ENCODE measurements at regions not wholly inside any gene's neighbourhood (a gene's known extent, or its start where the extent isn't known, plus 50 kb on each side); places are given as distances from the start of the nearest gene placed in this dataset.

DNA sequence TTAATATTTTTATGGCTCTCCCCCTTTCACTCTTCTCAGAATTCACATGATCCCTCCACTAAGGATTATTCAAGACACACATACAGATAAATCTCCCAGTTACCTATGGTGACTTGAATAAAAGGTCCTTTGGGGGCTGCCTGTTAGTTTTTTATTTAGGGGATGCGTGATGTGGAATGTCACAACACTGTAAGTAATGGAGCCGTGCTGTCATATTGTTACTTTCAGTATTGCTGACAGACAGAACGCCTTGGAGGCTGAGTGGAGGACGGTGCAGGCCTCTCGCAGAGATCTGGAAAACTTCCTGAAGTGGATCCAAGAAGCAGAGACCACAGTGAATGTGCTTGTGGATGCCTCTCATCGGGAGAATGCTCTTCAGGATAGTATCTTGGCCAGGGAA, 291.7 kb downstream of the UTRN start:
- DNase-seq (ENCODE audit: low read depth, low spot score): no peak

DNA sequence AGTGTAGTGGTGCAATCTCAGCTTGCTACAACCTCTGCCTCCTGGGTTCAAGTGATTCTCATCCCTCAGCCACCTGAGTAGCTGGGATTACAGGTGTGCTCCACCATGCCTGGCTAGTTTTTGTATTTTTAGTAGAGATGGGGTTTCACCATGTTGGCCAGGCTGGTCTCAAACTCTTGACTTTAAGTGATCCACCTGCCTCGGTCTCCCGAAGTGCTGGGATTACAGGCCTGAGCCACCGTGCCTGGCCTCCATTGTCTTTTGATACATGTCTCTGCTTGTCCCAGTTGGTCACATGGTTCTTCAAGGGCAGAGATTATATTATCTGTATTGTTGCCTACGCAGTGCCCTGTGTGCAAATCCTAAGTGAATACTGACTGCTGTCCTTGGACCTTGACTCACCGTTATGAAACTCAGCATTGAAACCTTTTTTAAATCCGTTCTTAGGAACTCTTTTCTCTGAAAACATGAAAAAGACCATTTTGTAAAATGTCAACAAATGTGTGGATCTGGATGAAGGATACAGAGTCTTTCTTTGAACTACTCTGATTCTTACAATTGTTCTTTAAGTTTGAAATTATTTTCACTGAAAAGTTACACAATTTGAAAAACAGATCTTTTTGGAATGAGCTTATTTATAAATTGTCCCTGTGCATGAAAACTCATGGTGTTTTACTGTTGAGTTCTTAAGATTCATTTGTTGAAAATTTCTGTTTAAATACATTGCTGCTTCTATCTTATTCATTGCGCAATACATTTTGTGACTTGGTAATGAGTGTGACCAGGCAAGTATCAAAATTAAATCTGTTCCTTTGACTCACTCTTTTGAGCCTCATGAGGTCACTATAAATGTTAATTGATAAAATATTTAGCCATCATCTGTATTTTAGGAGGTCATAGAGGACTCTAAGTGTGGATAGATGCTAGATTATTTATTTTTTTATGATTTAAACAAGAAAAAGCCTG, 293.5 kb downstream of the UTRN start:
- no peak for DNase-seq (ENCODE audit: low read depth, low spot score)

DNA sequence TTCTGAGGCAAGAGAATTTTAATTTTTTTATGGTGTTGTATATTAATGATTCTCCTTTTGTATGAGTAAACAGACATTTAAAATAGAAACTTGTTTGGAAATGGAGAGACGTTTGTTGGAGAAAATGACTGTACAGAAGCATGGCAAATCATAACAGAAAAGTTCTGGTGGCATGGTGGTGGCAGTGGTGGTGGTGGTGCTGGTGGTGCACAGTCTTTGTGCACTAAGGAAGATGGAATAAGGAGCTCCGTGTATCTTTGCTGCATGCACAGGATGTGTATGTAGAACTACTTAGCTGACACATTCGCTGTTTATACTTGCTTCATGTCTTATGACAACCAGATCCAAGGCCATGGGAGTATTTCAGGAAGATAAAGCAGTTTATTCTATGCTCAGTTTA, 294.9 kb downstream of the UTRN start:
- DNase-seq (ENCODE audit: low read depth, low spot score): no peak

DNA sequence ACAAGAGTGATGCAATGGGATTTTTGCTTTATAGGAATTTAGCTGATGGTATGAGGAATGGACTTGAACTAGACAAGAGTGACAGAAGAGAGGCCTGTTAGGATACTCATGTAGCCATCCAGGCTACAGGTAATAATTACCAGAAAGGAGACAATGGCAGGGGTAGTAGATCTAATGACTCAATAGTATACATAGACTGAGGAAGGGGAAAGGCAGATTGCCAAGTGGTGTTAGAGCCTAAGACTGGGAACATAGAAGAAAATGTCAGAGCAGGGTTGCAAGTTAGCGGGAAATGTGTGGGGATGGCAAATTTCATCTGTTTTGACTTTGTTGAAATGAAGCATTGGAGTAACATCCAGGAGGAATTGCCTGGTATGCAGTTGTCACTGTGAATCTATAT, 295.6 kb downstream of the UTRN start:
- no peak for DNase-seq (ENCODE audit: low read depth, low spot score)

DNA sequence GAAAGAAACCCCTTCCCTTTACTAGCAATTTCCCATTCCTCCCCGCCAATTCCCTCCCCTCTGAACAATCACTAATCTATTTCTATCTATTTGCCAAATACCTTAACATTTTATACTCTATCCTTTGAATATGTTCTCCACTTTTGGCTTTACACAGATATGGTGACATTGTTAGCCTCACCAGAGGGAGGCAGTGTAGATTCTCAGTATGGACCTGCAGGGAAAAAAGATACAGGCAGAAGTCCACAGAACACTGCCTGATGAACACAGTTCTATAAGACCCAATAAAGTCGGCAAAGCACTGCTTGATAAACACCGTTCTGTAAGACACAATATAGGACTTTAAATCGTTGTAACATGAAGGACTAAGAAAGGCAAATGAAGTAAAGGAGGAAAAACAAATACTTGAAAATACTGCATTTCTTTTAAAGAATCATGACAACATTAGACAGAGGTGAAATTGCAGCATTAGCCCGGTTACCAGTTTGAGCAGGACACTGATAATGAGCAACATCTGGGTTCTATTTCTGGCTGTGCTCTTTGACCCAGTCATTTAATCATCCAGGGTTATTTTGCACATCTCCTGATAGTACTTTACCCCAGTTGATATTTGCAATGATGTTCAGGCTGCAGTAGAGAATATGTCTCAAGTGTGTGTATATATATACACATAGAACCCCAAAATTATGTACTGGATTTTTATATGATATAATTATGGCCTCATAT, 296.8 kb downstream of the UTRN start:
- DNase-seq (ENCODE audit: low read depth, low spot score): no peak

DNA sequence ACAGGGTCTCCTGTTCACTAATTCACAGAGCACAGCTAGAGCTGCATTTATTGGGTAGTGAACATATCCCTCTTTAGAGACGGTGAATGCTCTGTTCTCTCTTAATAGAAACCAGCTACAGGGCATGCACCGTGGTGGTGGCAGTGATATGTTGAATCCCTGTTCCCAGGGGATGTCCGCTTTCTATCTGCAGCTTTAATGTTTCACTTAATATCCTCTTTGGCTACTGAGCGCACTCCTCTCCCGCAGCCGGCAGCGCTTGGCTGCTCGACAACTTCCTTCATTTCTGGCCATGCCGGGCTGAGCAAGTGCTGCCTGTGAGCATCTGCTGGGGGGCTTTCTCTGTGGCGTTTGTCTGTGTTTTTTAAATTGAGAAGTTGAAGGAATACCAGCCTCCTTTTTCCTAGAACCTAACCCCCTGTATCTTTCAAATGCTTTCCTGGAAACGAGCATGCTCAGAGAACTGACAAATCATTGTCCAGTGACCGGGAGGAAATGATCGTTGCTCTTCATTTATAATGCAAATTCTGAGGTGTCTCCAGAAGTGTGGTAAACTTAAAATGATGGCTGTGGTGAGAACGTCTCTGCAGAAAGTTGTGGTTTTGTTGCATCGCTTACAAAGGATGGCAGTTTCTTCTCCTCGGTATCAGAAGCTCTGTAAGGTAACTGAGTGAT, 297.9 kb downstream of the UTRN start:
- no peak for DNase-seq (ENCODE audit: low read depth, low spot score)

DNA sequence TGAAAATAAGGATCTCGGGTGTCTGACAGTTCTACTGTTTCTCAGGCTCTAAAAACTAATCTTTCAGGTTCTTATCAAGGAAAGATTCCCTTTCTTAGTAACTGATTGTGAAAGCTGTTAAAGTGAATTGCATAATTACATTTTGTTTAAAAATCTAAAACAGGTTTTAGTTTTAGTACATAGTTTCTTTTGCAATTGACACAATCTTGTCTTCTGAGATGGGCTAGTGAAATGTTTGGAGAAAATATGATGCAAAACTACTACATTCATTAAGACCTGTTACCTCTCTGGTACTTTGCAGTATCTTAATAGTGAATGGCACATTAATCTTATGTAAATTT, 298.4 kb downstream of the UTRN start:
- no peak for DNase-seq (ENCODE audit: low read depth, low spot score)

DNA sequence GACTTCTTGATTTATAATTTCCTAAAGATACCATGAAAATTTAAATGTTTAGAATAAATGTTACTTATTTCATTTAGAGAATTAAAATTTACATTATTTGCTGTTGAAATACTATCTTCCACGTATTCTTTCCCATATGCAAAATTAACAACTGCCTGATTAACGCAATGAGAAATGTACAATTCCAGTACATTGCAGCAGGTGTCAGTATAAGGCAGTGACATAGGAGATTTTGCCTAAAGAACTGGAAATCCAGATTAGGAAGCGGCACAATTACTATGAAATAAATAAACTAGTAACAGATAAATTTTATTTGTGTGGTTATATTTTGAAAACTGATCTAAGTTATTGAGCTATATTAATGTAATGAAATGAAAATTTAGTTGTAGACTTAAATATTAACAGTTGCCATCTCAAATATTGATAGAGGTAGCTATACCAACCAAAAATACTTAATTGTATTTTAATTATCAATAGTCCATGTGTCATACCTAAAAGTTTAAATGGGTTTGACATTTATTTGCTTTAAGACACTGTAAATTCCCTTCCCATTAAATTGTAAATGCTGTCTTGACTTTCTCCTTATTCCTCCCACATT, 300.2 kb downstream of the UTRN start:
- no peak for DNase-seq (ENCODE audit: low read depth, low spot score)

DNA sequence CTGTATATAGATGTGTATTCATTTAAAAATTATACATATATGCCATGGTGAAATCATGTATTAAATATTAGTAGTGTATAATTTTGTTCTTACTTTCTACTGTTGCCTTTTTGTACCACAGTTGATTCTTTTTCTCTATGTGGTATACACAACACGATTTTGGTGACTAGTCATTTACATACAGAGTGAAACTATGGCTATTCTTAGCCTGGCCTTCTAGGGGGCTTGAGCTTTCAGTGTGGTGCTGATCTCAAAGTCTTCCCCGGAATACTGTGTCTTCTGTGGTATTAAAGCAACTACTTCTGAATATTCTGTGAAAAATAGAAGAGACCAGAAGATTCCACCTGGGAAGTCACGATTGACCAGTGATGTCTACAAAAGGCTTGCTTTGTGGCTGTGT, 301.9 kb downstream of the UTRN start:
- DNase-seq (ENCODE audit: low read depth, low spot score): no peak

DNA sequence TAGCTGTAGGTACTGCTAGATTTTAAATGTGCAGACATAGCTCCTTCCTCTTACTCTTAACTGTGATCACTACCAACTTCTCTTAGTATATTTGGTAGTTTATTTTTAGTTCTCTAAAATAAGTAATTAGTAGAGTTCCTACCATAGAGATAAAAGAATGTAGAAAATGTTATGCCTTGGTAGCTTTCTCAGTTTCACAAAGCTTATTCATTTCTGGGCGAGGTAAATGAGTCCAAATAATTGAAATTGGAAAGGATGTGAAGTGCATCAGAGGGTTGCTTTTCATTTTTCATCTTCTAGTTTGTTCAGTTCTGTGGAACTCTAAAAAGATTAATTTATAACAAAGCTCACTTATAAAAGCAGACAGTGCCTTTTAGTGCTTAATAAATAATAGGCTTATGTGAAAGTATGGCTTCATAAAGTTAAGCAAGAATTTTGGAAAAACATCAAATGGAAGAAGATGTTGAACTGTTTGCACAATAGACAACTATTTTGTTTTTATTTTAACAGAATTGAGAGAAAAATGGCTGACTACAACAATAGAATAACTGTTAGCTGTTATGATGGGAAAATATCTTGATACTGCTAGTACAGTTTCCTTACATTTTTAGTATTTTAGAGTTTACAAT, 303.7 kb downstream of the UTRN start:
- DNase-seq (ENCODE audit: low read depth, low spot score): no peak

DNA sequence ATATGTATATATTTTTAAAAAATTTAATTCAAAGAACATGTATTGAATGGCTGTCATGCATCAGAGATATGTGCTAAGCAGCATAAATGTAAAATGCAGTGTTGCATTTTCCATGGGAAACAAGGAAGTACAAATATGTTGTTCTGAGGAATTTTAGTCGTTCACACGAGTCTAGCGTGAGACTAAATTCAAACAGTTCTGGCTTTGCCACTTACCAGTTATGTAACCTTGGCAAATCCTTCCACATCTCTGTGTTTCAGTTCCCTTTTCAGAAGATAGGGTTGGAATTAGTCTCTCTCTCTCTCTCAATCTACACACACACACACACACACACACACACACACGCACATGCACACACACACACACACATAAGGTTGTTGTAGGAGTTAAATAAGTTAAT, 305.4 kb downstream of the UTRN start:
- no peak for DNase-seq (ENCODE audit: low read depth, low spot score)

DNA sequence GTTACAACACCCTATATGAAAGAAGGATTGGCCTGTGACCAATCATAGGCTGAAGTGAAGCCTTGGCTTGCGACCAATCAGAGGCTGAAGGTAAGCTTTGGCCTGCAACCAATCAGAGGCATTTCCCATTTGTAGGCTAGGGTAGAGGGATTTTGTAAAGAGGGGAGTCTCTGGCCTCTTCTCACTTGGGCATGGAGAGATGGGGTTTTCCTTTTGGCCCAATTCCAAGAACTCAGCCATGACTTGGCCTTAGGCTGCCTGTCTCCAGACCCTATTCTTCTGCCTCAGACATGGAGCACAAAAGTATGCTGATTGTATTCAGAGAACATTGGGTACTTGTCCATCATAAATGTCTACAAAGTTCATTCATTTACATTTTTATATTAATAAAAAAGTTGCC, 308.3 kb downstream of the UTRN start:
- no peak for DNase-seq (ENCODE audit: low read depth, low spot score)

DNA sequence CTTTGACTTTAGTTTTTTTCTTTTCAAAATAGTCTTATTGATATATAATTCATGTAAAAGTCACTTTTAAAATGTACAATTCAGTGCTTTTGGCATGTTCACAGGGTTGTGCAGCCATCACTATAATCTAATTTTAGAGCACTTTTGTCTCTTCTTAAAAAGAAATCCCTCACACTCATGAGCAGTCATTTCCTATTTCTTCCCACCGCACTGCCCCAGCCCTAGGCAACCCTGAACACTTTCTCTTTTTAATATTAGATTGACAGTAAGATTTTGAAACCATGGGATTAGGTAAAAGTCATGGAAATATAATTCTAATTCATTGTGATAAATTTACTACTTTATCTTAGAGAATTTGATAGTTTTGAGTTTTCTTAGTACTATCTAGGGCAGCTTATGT, 309.4 kb downstream of the UTRN start:
- no peak for DNase-seq (ENCODE audit: low read depth, low spot score)

DNA sequence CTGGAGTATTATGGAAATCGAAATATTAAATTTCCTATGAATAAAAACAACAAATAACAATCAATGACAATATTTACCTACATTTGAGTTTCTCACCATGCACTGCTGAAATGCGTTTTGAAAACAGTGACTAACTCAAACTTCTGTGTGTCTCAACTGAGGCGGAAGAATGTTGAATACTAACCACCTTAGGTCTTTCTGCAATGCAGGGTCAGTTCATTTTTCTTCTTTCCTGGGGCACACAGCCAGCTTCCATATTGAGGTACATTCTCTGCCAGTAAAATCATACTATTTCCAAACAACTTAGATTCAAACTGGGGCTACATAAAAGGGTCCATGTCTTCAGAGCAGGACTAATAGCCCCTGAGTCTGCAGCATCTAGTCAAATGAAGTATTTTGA, 310.1 kb downstream of the UTRN start:
- DNase-seq (ENCODE audit: low read depth, low spot score): no peak

DNA sequence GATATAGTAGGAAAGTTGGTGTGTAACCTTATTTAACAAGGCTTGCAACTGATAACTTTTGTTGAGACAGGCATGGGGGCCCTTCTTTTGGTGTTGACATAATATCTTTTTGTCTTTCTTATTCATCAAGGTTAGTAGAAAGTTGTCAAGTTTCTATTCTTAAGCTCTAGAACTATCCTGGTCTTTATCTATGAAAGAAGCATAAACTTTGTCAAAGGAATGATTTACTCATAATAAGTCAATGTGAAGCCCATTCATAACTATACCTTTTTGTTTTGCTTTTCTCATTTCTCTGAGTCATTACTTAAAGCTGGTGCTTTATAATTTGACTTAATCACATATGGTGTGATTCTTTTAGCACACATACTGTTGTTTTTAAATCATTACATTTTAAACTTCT, 312.4 kb downstream of the UTRN start:
- no peak for DNase-seq (ENCODE audit: low read depth, low spot score)

DNA sequence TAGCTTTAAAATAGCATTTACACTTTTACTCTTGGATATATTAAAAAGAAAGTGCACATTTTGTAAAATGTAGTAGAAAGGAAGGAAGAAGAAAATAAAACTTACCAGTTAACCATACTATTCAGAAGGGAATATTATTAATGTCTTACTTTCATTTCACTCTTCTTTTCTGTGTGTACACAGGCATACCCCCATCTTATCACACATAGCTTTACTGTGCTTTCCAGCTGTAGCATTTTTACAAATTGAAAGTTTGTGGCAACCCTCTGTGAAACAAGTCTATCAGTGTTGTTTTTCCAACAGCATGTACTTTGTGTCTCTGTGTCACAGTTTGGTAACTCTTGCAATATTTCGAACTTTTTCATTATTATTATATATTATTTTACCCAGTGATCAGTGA, 314.5 kb downstream of the UTRN start:
- no peak for DNase-seq (ENCODE audit: low read depth, low spot score)

DNA sequence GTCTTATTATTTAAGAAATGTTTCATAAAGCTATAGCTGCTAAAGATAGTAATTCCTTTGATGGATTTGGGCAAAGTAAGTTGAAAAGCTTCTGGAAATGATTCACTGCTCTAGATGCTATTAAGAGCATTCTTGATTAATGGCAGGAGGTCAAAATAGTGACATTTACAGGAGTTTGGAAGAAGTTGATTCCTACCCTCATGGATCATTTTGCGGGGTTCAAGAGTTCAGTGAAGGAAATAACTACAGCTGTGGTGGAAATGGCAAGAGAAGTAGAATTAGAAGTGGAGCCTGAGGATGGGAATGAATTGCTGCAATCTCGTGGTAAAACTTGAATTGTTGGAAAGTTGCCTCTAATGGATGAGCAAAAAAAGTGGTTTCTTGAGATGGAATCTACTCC, 316.1 kb downstream of the UTRN start:
- no peak for DNase-seq (ENCODE audit: low read depth, low spot score)

DNA sequence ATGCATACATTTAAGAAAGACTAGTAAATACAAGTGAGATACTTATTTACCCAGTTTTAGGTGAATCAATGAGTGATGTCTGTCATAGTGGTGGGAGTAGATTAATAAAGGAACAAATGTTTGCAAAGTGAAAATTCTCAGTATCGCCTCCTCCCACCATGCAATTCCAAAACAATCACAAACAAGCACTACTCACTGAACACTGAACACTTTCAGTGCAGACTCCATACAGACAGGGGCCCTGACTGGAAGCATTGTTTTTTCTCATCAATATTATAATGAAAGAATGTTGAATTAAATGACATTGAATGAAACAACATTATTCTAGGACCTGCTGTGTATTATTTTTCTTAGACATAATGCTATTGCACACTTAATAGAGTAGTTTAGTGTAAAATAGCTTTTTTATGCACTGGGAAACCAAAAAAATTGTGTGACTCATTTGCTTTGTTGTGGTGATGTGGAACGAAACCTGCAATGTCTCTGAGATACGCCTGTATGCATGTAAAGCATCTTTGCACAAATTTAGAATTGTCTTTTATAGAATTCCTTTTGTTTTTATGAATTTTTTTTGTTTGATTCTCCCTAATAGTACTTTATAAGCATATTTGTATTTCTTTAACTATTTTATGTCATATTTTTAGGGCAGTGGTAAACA, 317.5 kb downstream of the UTRN start:
- DNase-seq (ENCODE audit: low read depth, low spot score): no peak

DNA sequence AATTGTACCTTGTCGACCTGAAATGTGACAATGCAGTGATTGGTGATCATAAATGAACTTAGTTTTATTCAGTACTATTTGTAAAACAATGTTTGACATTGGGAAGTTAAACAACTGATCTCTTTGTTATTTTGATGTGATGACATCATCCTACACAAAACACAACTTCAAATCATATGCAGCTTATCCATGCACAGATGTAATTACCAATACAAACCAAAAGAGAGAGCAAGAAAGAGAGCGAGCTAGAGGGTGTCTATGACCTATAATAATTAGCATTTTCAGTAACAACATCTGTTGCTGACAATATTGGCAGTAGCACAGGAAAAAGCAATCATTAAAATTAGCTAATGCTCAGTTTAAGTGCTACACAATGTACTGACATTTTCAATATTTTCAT, 320.9 kb downstream of the UTRN start:
- DNase-seq (ENCODE audit: low read depth, low spot score): no peak

DNA sequence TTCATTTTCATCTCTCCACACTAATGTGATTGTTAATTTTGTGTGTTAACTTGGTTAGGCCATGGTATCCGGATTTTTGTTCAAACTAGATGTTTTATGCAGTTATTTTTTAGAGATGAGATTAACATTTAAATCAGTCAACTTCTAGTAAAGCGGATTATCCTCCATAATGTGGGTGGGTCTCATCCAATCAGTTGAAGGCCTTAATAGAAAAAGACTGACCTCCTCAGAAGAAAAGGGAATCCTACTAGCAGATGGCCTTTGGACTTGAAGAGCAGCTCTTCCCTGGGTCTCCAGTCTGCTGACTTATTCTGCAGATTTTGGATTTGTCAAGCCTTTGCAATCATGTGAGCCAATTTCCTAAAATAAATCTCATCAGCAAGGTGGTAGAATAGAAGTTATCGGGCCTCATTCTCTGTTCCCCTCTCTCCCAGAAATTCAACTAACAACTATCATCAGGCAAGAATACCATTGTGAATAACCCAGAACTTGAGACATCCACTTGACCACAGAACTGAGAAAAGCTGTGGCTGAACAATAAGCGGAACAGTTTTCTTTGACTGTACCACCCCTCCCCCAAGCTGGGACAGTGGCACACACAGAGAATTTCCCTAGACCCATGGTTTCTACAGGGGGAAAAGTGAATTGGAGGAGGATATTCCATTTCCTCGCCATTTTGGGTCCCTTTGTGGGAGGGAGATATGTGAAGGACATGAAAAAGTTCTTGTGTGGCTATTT, 323.0 kb downstream of the UTRN start:
- DNase-seq (ENCODE audit: low read depth, low spot score): no peak
